Heart right ventricle (tissue), 16 donors: ENCODE measurements at regions not wholly inside any gene's neighbourhood (a gene's known extent, or its start where the extent isn't known, plus 50 kb on each side); places are given as distances from the start of the nearest gene placed in this dataset.

Source experiments
- ATAC-seq, 8 donors: fragments of 200-7000 bp; cut with Tn5 transposase; one replicate each; pipeline ENCODE4 v1.9.1; 2020; ENCODE audit warnings: mild to moderate bottlenecking in 8 of 8, moderate library complexity in 8 of 8, moderate number of reproducible peaks in 1 of 8
- DNase-seq, 2 donors: peaks; one replicate each; pipeline ENCODE4 v3.0.0-alpha.2; 2020
- H3K27ac ChIP-seq, 10 donors: fragments of 200-600 bp; sonication (generic) in 2 of 10; one replicate each; pipeline versions ENCODE4 v1.5.0 to v1.8.0; 2020 to 2022; ENCODE audit warnings: mild to moderate bottlenecking in 3 of 10
- H3K27me3 ChIP-seq, 7 donors: fragments of 200-600 bp; one replicate each; pipeline ENCODE4 v1.8.0; 2021 to 2022; ENCODE audit warnings: mild to moderate bottlenecking in 2 of 7
- H3K36me3 ChIP-seq, 9 donors: fragments of 200-600 bp; sonication (generic) in 1 of 9; one replicate each; pipeline versions ENCODE4 v1.5.0 to v1.8.0; 2020 to 2022; ENCODE audit warnings: mild to moderate bottlenecking in 2 of 9
- H3K4me1 ChIP-seq, 9 donors: fragments of 200-600 bp; sonication (generic) in 1 of 9; one replicate each; pipeline versions ENCODE4 v1.5.0 to v1.8.0; 2020 to 2022; ENCODE audit warnings: mild to moderate bottlenecking in 4 of 9
- H3K4me3 ChIP-seq, 10 donors: fragments of 200-600 bp; sonication (generic) in 2 of 10; one replicate each; pipeline versions ENCODE4 v1.5.0 to v1.8.0; 2020 to 2022; ENCODE audit warnings: mild to moderate bottlenecking in 7 of 10, moderate library complexity in 2 of 10
- H3K9me3 ChIP-seq, 11 donors: fragments of 200-600 bp in 10 of 11; sonication (generic) in 2 of 11; one replicate each; pipeline versions ENCODE4 v1.5.0 to v1.8.0; 2013 to 2022; ENCODE audit warnings: mild to moderate bottlenecking in 2 of 11, control low read depth in 1 of 11, moderate library complexity in 1 of 11
- CTCF ChIP-seq, 9 donors: fragments of 200-600 bp; sonication (generic) in 2 of 9; IDR thresholded peaks; one replicate each; pipeline versions ENCODE4 v1.5.0 to v1.8.0; 2021 to 2022; ENCODE audit warnings: antibody characterized with exemption in 9 of 9, mild to moderate bottlenecking in 5 of 9, moderate library complexity in 1 of 9
- WGBS, 2 donors: extraction: QIAGEN DNeasy Blood & Tissue Kit; methylation state at CpG; one replicate each; pipeline ENCODE4 v1.1.7; 2013; ENCODE audit warnings: inconsistent platforms in 1 of 2; 5-methylcytosine and 5-hydroxymethylcytosine counted together
- intact Hi-C, 10 donors: fragments of 100-400 bp; cut with DNase I; formaldehyde crosslinking; loops; one replicate each; pipeline versions ENCODE4 v1.11.1 to v1.14.2; 2022
- donor health status: Arrhythmogenic right ventricular cardiomyopathy.
- donor health status: ischemic (EF 13 %, LVEDD 7.1; RV severe dilation, severe dysfunction).
- donor health status: healthy with polysubstance abuse.
- donor health status: DM: no; HTN: yes; CAD: no.
- donor health status: DM: no; HTN: no; CAD: no.
- donor health status: ischemic (EF 25% LVEDD 6.9; RV normal size, moderate dysfunction).
- donor health status: ischemic (EF 25% LVEDD 5.7; RV mildly dilated, moderate dysfunction).
- donor health status: healthy.
- donor health status: DM: yes; HTN: yes; CAD: no.
- donor health status: Ischemic cardiomyopathy.
- donor health status: ischemic (EF 35%, LVEDD 5.7; RV mildly dilated, moderate dysfunction).
- donor health status: nonischemic (EF 11% LVEDD 7.7; RV severe dilation, severe dysfunction).
- donor health status: DM: yes; HTN: yes; CAD: no.
- donor health status: PGD.
- donor health status: ischemic (EF 29% LVEDD 5.4; RV normal size, mild dysfunction).
- donor health status: nonischemic (EF 23%, LVEDD 6.1; RV moderate dilation, normal function).

DNA sequence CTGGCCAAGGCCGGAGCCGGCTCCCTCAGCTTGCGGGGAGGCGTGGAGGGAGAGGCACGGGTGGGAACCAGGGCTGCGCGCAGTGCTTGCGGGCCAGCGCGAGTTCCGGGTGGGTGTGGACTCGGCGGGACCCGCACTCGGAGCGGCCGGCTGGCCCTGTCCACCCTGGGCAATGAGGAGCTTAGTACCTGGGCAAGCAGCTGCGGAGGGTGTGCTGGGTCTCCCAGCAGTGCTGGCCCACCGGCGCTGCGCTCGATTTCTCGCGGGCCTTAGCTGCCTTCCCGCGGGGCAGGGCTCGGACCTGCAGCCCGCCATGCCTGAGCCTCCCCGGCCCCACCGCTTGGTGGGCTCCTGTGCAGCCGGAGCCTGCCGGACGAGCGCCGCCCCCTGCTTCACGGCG, 91.4 kb upstream of the MAN1A1 start:
- peaks cover 0 to 36% (median 3%) of the 10 kb centered on the region in 9 donors for H3K4me1 ChIP-seq
- H3K27ac ChIP-seq, result no peak overlapping the region
- 98% methylated on average over 36 to 37 of the region's 37 CpGs for WGBS, 2 donors
- no peak for TF ChIP-seq CTCF (IDR thresholded peaks at IDR 0.05)
- no peak overlapping the region for H3K4me3 ChIP-seq
- no peaks in the 10 kb centered on the region for H3K27me3 ChIP-seq
- H3K36me3 ChIP-seq, result no peaks in the 10 kb centered on the region
- ATAC-seq (no peak), DNase-seq (no peak)
- H3K9me3 ChIP-seq, result no peaks in the 10 kb centered on the region
- intact Hi-C loops, result no loop called here

- no peaks in the 10 kb centered on the region for H3K36me3 ChIP-seq
- H3K4me3 ChIP-seq, result no peak overlapping the region
- no peak overlapping the region for H3K27ac ChIP-seq
- no peak for TF ChIP-seq CTCF (IDR thresholded peaks at IDR 0.05)
- intact Hi-C loops, result no loop called here
- ATAC-seq (no peak), DNase-seq (no peak)
- H3K27me3 ChIP-seq, result no peaks in the 10 kb centered on the region
- H3K4me1 ChIP-seq, result no peaks in the 10 kb centered on the region
- no peaks in the 10 kb centered on the region for H3K9me3 ChIP-seq
- 55 to 65% methylated on average over 3 of the region's 3 CpGs for WGBS, 2 donors
These were observed 87.0 kb upstream of the MAN1A1 start for GRCh38 chr6:119436583-119436982.

DNA sequence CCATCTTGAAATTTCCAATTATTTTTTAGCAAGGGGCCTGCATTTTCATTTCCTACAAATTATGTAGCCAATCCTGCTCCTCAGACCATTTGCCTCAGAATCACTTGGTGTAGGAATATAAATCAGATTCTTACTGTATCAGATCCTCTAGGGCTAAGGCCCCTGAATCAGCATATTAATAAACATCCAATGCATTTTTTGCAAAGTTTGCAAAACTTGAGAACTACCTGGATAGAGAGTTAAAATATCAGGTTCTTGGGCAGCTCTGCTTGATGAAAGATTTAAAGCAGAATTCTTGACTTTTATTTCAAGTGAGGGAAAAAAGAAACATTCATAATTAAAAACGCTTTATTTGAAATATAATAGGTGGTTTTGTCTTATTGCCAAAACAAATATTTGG, 82.2 kb upstream of the MAN1A1 start:
- Histone ChIP-seq H3K9me3 (no peaks in the 10 kb centered on the region), H3K4me3 (no peak overlapping the region), H3K27me3 (no peaks in the 10 kb centered on the region), H3K36me3 (no peaks in the 10 kb centered on the region), H3K4me1 (no peaks in the 10 kb centered on the region), H3K27ac (no peak overlapping the region)
- ATAC-seq, result no peak
- TF ChIP-seq CTCF (IDR thresholded peaks at IDR 0.05), result no peak
- intact Hi-C loops, result no loop called here
- DNase-seq, result no peak
- WGBS, 2 donors, result 87 to 89% methylated on average over 1 of the region's 1 CpG

DNA sequence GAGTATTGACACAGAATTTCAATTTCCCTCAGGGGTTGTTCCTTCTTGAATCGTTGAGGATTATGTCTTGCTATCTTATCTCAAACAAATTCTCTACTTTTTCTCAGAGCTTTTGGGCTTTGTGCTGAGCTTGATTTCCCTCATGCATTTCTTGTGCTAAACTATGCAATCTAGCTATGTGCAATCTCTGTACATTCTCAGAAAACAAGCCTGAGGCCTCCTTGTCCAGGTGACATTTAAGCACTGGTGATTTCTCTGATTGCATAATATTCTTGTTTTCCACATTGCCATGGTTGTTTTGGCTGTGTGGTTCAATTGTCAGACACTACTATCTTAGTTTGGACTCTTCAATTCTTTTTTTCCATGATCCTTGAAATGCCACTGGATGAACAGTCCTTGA, 81.2 kb upstream of the MAN1A1 start:
- Histone ChIP-seq H3K36me3 (no peaks in the 10 kb centered on the region), H3K27ac (no peak overlapping the region), H3K27me3 (no peaks in the 10 kb centered on the region), H3K4me3 (no peak overlapping the region), H3K9me3 (peaks cover 0 to under 1% (median 0%) of the 10 kb centered on the region in 11 donors), H3K4me1 (no peaks in the 10 kb centered on the region)
- 20 to 42% methylated on average over 1 of the region's 1 CpG for WGBS, 2 donors
- intact Hi-C loops, result no loop called here
- DNase-seq (no peak), ATAC-seq (no peak)
- no peak for TF ChIP-seq CTCF (IDR thresholded peaks at IDR 0.05)

DNA sequence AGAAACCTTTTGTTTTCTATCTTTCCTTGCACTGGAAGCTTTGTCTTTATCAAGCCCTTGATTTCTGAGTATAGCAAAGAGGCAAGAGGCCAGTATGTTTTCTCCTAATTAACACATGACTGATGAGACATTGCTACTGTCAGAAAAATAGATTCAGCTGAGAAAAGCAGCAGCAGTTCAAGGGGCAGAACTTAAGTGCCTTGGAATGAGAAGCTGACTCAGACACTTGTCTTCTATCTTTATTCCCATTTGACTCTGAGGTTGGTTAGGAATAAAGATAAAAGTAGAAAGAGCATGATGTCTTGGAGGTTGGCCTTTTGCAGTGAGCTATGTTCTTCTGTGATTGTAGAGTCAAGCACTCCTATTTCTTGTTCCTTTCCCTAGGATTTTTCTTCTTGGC, 79.1 kb upstream of the MAN1A1 start:
- H3K36me3 ChIP-seq, result no peaks in the 10 kb centered on the region
- H3K4me1 ChIP-seq, result no peaks in the 10 kb centered on the region
- ATAC-seq (no peak), DNase-seq (no peak)
- TF ChIP-seq CTCF (IDR thresholded peaks at IDR 0.05), result no peak
- H3K4me3 ChIP-seq, result no peak overlapping the region
- intact Hi-C loops, result no loop called here
- peaks cover 0 to 13% (median 0%) of the 10 kb centered on the region in 11 donors for H3K9me3 ChIP-seq
- no peaks in the 10 kb centered on the region for H3K27me3 ChIP-seq
- no peak overlapping the region for H3K27ac ChIP-seq
